Inflammatory macrophage treated with lipopolysaccharide for 1 hour (primary cell): ENCODE measurements at regions not wholly inside any gene's neighbourhood (a gene's known extent, or its start where the extent isn't known, plus 50 kb on each side); places are given as distances from the start of the nearest gene placed in this dataset.

Experiments used
- DNase-seq, 2 donors: peaks; one replicate each; pipeline ENCODE4 v3.0.0-alpha.2; 2020 to 2022

DNA sequence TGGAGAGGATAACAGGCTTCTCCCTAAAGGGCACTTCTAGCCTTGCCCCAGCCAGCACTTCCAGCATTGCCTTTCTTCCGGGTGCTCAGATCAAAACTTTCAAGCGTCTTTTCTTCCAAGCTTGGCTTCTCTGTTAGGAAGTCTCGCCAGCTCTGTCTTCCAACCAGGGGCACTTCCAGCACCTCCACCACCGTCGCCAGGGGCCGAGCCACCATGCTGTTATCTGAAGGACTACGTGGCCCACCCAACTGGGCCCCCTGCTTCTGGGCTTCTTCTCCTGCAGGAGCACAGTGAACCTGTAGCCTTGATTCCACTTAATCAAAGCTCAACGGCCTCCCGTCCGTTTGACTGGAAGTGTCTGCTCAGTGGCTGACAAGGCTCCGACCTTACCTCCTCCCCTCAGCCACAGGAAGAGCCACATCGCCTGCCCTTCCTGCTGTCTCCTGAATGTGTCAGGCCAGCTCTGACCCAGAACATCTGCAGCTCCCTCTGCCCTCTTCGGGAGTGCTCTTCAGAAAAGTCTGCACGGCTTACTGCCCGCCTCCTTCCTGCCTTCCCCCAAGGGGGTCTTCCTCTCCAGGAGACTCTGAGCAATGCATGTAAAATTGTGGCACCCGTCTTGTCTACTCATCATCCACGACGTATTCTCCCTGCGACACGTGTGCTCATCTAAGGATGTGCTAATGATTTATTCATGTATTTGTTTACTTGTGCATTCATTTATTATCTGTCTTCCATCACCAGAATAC is 527.0 kb downstream of the CDH26 start:
- no peak for DNase-seq

DNA sequence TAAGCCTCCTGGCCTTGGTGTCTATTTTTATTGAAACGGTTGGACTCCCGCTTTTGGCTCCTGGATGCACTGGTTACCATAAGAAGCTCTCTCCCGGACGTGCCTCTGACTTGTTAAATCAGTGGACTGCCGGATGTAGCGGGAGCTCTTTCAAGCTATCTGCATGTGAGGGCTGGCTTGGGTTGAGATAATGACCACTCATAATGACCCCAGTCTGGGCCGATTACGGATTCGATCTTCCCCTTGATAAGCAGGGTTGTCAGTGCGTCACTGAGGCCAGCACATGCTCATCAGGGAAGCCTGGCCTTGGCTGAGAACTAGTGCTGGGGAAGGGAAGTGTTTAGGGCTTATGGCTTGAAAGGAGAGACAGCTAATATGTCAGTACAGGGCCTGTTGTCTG is 528.1 kb downstream of the CDH26 start:
- DNase-seq: no peak

DNA sequence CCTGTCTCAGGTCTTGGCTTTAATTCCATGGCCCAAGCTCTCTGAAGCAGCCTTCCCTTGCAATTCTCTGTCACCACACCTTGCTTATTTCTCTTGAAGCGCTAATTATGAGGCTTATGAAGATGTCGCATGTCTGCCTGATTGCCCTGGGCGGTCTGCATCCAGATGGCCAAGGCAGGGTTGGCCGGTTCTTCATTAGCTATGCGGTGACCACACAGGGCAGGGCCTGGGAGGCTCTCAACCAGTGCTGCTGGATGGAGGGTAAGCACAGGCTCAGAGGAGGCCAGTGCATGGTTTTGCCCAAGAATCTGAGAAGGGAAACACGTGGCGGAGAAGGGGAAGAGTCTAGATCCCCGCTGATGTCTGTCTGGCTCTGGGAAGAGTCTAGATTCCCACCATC is 528.7 kb downstream of the CDH26 start:
- no peak for DNase-seq

DNA sequence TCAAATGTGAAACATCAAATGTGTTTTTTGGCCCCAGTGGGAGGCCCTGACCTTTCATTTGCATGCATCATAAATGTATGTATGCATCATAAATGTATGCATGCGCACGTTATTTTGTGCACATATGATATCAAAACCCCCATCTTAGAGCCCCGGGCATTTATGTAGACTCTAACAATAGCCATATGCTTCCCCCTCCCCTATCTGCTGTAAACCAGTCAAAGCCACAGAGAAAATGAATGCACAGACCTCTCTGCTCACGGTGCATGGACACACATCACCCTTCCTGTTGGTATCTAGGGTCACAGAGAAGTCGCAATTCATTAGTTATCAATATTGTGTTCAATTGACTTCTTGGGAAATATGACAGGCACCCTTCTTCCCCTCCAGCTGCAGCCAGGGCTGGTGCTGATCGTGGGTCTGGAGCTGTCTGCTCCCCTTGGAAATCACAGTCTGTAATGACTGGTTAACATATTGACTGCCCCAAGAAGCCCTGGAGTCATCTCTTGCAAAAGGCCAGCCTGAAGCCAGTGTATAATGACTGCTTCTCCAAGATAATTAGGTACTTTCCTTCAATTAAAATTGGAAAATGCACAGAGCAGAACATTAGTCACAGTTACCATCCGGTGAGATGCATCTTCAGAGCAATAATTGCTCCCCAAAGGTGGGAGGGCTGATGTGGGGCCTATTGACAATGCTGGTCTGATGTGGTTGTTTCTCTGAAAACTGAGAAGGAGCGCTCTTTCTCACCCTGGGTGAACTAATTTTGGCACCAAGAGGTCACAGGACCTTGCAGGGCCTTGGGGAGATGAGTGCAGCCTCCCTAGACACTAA is 532.2 kb downstream of the CDH26 start:
- no peak for DNase-seq

DNA sequence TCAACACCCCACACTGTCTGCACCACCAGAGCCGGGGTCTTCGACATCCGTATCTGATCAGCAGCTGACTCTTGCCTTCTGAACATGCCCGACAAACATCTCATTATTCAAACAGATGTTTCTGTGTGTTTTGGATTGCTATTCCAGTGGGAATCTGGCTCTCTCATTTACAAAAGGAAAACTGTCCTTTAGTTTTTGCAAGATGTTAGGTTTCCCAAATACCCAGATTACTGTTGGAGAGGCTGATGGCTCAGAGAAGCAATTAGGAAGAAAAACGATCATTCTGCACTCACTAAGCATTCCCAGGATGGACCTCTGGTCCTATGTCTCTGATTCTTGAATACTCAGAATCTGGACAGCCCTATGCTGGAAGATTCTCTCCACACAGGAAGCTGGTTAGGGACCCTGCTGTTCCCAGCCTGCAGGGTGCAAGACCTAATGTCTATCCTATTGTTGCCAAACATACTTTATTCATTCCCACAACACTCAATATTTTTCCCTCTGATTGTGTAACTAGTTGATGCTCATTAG is 532.9 kb downstream of the CDH26 start:
- no peak for DNase-seq

DNA sequence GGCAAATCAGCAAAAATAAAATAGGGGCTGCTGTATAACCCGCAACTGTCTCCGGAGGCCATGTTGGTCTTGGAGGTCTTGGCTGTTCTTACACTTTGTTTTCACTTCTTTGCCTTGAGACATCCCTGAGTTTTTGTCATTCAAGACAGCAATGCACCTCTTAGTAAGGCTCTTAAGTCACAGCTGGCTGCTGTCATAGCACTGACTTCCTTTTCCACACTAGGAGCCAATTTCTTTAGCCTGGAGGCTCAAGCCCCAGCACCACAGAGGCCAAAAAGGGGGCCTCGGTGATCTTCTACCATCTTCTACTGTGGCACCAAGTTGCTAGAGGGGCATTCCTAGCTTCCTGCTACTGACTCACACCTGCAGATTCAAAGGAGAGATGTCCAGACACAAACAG is 536.3 kb downstream of the CDH26 start:
- no peak for DNase-seq

DNA sequence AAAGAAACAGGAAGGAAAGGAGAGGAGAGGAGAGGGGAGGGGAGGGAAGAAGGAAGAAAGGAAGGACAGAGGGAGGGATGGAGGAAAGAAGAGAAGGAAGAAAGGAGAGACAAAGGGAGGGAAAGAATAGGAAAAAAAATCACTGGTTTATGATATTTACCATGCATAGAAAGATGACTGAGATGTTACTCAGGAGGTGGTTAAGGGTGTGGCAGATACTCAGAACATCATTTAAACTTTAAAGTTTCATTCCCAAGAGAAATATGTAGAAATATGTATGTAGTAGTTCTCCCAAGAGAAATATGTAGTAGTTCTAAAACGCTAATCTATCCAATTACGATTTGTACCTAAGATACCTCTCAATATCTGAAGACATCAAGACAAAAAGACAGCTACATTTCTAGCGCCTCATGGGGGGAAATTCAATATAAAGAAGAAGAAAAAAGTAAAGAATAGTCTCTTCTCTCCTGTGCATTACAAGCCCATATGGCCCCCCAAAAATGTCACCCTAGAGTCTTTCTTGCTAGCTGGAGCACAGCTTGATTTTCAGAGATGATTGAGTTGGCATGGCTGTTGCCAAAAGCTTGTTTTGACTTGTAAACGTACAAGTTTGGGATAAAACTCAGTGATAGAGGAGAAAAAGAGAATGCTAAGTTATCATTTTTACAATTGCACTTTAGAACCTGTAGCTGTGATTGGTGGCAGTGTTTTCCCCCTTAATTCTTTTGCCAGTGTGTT is 539.2 kb downstream of the CDH26 start:
- no peak for DNase-seq

- DNase-seq: no peak
Observed at GRCh38 chr20:60500038-60500701, 541.9 kb downstream of the CDH26 start.

DNA sequence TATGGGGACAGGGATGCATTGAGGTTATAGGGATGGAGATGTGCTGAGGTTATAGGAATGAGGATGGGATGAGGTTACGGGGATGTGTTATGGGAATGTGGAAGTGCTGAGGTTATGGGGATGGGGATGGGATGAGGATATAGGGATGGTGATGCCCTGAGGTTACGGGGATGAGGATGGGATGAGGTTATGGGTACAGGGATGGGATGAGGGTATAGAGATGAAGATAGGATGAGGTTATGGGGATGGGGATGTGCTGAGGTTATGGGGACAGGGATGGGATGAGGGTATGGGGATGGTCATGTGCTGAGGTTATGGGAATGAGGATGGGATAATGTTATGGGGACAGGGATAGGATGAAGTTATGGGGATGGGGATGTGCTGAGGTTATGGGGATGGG is 542.8 kb downstream of the CDH26 start:
- no peak for DNase-seq

- DNase-seq: no peak
Observed at GRCh38 chr20:60502881-60503280, 544.7 kb downstream of the CDH26 start.

GRCh38 chr20:60505423-60505822 is 547.2 kb downstream of the CDH26 start:
- DNase-seq: no peak

GRCh38 chr20:60506061-60506460 is 547.8 kb downstream of the CDH26 start:
- no peak for DNase-seq

DNA sequence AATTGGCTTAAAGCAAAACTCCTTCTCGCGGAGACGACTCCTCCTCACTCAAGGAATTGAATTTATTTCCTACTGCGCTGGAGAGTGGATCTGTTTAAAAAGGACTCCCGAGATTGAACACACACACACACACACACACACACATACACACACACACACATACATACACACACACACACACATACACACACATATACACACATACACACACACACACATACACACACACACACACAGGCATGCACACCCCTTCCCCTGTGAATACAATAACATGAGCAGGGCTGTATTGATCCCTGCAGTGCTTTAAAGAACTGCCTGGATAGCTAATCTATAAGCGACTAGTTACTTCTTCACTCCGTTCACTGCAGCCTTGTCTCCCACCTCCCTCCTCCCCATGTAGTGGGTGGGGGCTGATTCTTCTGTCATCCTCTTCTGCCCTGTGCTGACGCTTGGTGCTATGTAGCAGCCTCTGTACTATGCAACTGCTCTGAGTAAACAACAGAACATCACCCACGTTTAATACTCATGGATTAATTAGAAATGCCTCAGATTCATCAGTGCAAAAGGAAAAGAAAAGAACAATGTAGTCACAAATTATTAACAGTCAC is 549.0 kb downstream of the CDH26 start:
- DNase-seq: no peak

GRCh38 chr20:60509407-60509806 is 551.2 kb downstream of the CDH26 start:
- no peak for DNase-seq

DNA sequence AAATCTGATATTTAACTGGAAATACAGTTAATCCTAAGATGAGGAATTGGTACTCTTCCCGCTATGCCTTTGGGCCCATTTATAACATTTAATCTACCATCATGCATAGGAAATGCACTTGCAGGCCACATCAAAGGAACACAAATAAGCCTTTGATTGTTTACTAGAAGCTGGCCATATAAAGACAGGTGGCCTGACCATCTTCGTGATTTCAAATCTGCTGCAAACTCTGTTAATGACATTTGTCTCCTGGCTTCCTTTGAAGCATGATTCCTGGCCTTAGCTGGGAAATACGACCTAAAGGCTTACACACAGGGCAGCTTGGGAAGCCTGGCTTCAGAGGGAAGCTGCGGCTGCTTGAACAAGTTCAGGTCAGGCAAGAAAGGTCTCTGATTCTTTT is 552.1 kb downstream of the CDH26 start:
- DNase-seq: no peak

- no peak for DNase-seq
Observed at GRCh38 chr20:60512443-60512842, 554.2 kb downstream of the CDH26 start.

GRCh38 chr20:60513141-60513540 is 554.9 kb downstream of the CDH26 start:
- DNase-seq: no peak

DNA sequence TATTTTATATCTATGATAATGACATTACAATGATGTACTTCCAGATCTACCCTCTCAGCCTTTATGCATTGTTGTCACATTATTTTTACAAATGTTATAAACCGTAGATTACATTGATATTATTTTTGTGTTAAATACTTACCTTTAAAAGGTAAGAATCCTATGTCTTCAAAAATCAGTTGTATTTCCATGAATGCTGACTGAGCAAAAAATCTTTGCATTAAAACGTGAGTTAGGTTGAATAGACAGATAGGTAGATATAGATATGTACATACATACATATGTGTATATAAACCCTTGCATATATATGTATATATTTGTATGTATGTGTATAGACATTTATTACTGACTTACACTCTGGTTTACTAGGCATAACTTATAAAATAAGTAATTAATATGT is 558.2 kb downstream of the CDH26 start:
- DNase-seq: no peak

DNA sequence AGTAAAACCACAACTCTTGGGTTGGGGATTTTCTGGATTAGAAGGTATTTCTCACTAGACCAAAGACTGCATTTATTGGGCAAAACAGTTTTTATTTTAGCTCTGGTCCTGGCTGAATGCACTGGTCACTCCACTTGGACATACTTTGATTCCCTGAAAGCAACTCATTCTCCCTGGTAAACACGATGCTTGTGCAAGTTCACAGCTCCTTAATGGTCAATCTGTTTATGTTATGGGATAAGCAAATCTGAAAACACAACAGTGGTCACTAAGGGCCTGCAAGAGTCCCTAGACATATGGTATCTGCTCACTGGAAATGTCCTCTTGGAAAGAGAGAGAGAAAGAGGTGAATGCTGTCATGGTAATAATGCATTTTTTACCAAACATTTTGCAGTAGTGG is 559.8 kb downstream of the CDH26 start:
- no peak for DNase-seq

- no peak for DNase-seq
Observed at GRCh38 chr20:60525397-60525796, 567.2 kb downstream of the CDH26 start.

- DNase-seq: no peak
Observed at GRCh38 chr20:60527656-60528055, 569.4 kb downstream of the CDH26 start.

- DNase-seq: no peak
Observed at GRCh38 chr20:60528141-60528540, 569.9 kb downstream of the CDH26 start.
